ENCODE measurements at regions not wholly inside any gene's neighbourhood (a gene's known extent, or its start where the extent isn't known, plus 50 kb on each side); places are given as distances from the start of the nearest gene placed in this dataset.
A peak's percentile ranks its signal among the peaks of the same experiment; 100 is the strongest.

GRCh38 chr7:9391221-9391620 is 957.8 kb downstream of the NXPH1 start:
- peak in 1 of 4 donors; percentile 44 for TF ChIP-seq POLR2AphosphoS5 (IDR thresholded peaks at IDR 0.05)
- TF ChIP-seq CTCF (IDR thresholded peaks at IDR 0.05): no peak

All from sigmoid colon (tissue), 4 donors.